ENCODE measurements at regions not wholly inside any gene's neighbourhood (a gene's known extent, or its start where the extent isn't known, plus 50 kb on each side); places are given as distances from the start of the nearest gene placed in this dataset.
"Not testable (repeated sequence)": the region's sequence is repeated elsewhere in the genome, so short reads cannot be mapped to it uniquely, and the experiment has no call there.

- peaks cover 7% of the 10 kb centered on the region for H3K4me1 ChIP-seq
- H3K27ac ChIP-seq: no peak overlapping the region
- TF ChIP-seq POLR2A (IDR thresholded peaks at IDR 0.05) (no peak), CTCF (IDR thresholded peaks at IDR 0.05) (no peak)
- DNase-seq: peak; percentile 37
- no peaks in the 10 kb centered on the region for H3K36me3 ChIP-seq (ENCODE audit: low read depth, missing control alignments)
- no peaks in the 10 kb centered on the region for H3K27me3 ChIP-seq
- intact Hi-C loops (cut with DNase I; ENCODE audit: low total_unique reads): no loop called here
- H3K4me3 ChIP-seq: no peak overlapping the region
- 79 to 85% methylated on average over 12 to 26 of the region's 26 CpGs for WGBS, 2 donors
- H3K9me3 ChIP-seq: no peaks in the 10 kb centered on the region
Measured at GRCh38 chr9:136604823-136605525, 57.7 kb upstream of the EGFL7 start.

- WGBS, 2 donors: 87 to 88% methylated on average over 21 to 30 of the region's 33 CpGs
- intact Hi-C loops (cut with DNase I; ENCODE audit: low total_unique reads): no loop called here
- Histone ChIP-seq H3K27ac (no peak overlapping the region), H3K36me3 (ENCODE audit: low read depth, missing control alignments) (no peaks in the 10 kb centered on the region), H3K4me3 (no peak overlapping the region), H3K4me1 (peaks cover 13% of the 10 kb centered on the region), H3K9me3 (no peaks in the 10 kb centered on the region), H3K27me3 (no peaks in the 10 kb centered on the region)
- TF ChIP-seq CTCF (IDR thresholded peaks at IDR 0.05) (no peak), POLR2A (IDR thresholded peaks at IDR 0.05) (no peak)
- no peak for DNase-seq
Measured at GRCh38 chr9:136603901-136604814, 58.3 kb upstream of the NOTCH1 start.

- Histone ChIP-seq H3K4me3 (no peak overlapping the region), H3K4me1 (peaks cover 13% of the 10 kb centered on the region), H3K9me3 (no peaks in the 10 kb centered on the region), H3K27me3 (no peaks in the 10 kb centered on the region), H3K27ac (no peak overlapping the region), H3K36me3 (ENCODE audit: low read depth, missing control alignments) (no peaks in the 10 kb centered on the region)
- 93 to 96% methylated on average over 6 to 12 of the region's 12 CpGs for WGBS, 2 donors
- TF ChIP-seq CTCF (IDR thresholded peaks at IDR 0.05) (no peak), POLR2A (IDR thresholded peaks at IDR 0.05) (no peak)
- no peak for DNase-seq
- intact Hi-C loops (cut with DNase I; ENCODE audit: low total_unique reads): no loop called here
Measured at GRCh38 chr9:136603216-136603615, 57.4 kb upstream of the NOTCH1 start.

- no peak overlapping the region for H3K4me3 ChIP-seq
- TF ChIP-seq POLR2A (IDR thresholded peaks at IDR 0.05) (no peak), CTCF (IDR thresholded peaks at IDR 0.05) (no peak)
- peaks cover 14% of the 10 kb centered on the region for H3K4me1 ChIP-seq
- H3K36me3 ChIP-seq (ENCODE audit: low read depth, missing control alignments): no peaks in the 10 kb centered on the region
- intact Hi-C loops (cut with DNase I; ENCODE audit: low total_unique reads): no loop called here
- H3K9me3 ChIP-seq: no peaks in the 10 kb centered on the region
- H3K27ac ChIP-seq: no peak overlapping the region
- 81 to 83% methylated on average over 18 to 28 of the region's 28 CpGs for WGBS, 2 donors
- no peak for DNase-seq
- H3K27me3 ChIP-seq: no peaks in the 10 kb centered on the region
Measured at GRCh38 chr9:136602193-136602885, 56.5 kb upstream of the NOTCH1 start.

GRCh38 chr9:136601250-136601973, 55.6 kb upstream of the NOTCH1 start:
- H3K4me1 ChIP-seq: peaks cover 22% of the 10 kb centered on the region
- H3K36me3 ChIP-seq (ENCODE audit: low read depth, missing control alignments); DNase-seq; H3K9me3 ChIP-seq; H3K27me3 ChIP-seq; H3K27ac ChIP-seq; H3K4me3 ChIP-seq; intact Hi-C loops (cut with DNase I; ENCODE audit: low total_unique reads): not testable (repeated sequence)
- 83 to 87% methylated on average over 18 to 29 of the region's 31 CpGs for WGBS, 2 donors

All from testis (tissue), 2 donors.